GM18507 (cell line): ENCODE measurements at regions not wholly inside any gene's neighbourhood (a gene's known extent, or its start where the extent isn't known, plus 50 kb on each side); places are given as distances from the start of the nearest gene placed in this dataset.

Experiments used
- DNase-seq: peaks from one replicate; pipeline ENCODE4 v3.0.0; 2011; ENCODE audit warnings: low read depth; ENCODE audit not compliant: insufficient read length; ENCODE audit errors: extremely low spot score
- FAIRE-seq: peaks from 2 replicates; lab custom pipeline; 2011; peaks lifted over from hg19 to GRCh38; lab: Jason Lieb, UNC

- no peak for DNase-seq
- no peak for FAIRE-seq
These were observed 415.5 kb upstream of the FAT1 start for GRCh38 chr4:187139141-187139540.

- DNase-seq, result no peak
- no peak for FAIRE-seq
These were observed 417.4 kb upstream of the FAT1 start for GRCh38 chr4:187141101-187141500.

DNA sequence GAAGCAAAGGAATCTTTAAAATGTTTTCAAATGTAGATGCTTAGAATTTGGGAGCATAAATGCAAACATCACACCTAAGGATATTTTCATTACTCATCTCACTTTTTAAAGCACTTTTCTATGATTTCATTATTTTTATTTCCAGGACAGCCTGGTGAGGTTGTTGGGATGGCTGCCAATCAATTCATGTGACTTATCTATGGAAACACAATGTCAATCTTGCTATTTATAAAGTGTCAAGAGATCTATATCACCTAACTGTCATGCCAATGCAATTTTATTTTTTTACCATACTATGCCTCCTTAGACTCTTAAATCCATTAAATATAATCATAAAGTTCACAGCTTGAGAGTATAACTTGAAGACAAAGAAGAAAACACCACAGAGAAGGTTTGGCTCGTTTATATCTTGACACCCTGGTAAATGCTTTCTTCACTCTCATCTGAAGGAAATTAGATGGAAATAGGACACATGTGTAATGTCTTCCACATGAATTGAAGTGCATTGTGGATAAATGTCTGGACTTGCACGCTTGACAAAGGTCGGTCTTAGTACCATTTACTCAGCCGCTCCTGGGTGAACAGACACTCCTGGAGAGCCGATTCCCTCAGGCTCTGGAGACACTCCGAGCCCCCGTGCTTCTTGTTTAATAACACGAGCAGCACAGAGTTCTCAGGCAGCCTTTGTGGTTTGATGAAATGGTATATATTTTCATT is 425.7 kb upstream of the FAT1 start:
- DNase-seq, result no peak
- FAIRE-seq, result no peak

- FAIRE-seq, result no peak
- no peak for DNase-seq
These were observed 433.8 kb upstream of the FAT1 start for GRCh38 chr4:187157380-187157958.

DNA sequence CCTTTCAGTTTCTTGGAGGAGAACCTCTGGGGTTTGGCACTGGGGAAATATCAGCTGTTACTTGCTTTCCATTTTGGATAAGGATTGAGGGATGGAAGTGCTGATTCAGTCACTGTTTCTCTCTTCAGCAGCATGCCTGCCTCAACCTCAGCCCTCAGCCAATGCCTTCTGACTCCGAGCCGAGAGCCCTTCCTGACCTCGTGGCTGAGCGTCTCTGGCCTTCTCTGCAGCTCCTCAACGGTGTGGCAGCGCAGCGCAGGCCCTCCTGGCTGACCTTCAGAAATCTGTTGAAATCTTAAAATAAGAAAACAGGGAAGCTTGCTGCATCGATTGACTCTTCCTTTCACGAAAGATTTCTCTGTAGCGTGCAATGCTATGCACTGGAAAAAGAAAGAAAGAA is 434.3 kb upstream of the FAT1 start:
- FAIRE-seq, result no peak
- DNase-seq, result no peak

DNA sequence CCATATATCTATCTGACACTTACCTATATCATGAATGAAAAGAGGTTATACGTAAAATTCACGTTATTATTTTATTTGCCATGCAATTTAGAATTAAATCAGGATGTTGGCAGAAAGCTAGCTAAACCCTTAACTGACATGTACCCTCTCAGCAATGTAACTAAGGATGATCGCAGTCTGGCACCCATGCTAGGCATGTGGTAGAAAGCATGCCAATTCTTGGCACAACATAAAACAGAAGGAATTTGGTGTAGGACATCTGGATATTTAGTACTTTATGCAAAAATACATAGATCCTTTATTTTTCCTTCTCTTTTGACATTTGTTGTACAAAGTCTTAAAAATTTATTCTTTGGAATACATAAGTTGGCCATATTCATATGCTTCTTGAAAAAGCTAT is 436.8 kb upstream of the FAT1 start:
- no peak for DNase-seq
- FAIRE-seq, result no peak

DNA sequence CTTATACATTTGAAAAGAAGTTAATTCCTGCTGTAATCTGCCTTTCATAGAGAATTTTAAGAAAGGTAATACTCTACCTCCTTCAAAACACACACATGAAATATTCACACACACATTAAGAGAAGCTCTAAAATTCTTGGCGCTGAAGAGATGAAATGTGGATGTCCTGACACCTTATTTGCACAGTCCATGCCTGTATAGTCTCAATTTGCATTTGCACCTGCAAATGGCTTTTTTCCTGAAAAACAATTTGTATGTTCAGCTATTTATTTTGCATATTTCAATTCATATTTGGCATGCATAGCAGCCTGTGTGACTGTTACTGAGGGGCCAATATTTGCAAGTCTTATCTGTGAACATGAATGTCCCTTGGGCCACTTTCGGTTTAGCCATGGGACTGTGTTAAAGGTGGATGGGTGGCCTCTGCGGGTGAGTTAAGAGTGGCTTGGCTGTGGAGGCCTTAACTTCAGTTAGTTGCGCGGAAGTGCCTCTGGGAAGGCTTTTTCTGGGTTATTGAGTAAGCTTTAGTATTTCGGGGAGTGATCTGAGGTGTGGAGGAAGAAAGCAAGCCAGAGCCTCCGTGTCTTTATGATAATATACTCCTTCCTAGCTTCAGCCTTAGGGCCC is 443.3 kb upstream of the FAT1 start:
- FAIRE-seq, result no peak
- DNase-seq, result no peak

DNA sequence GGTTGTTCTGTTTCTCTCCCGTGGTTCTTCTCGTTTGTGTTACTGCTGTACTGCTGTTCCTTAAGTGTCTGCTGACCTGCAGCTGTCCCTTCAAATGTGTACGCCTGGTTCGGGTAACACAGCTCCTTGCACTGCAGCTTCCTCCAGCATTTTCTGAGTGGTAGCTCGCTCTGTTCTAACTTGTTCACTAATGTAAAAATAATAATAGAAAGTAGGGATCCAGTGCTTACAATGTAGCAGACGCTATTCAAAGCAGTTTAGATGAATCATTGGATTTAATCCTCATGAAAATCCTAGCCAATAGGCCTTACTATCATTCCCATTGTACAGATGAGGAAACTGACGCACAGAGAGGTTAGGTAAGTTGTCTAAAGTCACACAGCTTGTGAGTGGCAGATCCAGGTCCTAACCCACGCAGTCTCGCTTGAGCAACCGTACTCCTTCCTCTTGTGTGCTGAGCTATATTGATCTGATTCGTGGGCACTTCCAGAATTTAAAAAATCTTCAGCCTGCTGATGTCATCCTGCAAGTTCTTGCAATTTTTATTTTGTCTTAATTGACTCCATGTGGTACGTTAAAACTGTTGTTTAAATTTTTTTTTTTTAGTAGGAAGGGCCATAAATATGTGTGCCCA is 448.2 kb upstream of the FAT1 start:
- DNase-seq, result no peak
- no peak for FAIRE-seq

DNA sequence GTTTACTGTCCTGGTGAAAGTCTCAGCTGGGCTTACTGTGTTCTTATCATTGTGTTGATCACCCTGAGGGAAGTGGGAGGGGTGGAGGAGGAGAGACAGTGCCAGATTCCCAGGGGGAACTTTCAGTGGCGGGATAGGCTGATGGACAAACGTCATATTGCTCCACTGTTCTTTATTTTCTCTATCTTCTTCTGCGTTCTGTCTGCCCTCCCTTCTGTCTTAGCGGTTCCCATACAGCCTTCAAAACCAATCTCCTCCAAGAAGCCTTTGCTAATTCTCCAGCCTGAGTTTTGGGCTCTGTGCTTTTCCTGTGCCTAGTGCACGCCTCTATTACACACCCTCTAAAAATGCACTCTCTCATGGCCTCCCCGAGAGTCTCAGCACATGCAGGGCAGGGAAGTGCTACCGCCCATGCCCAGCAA is 448.7 kb upstream of the FAT1 start:
- DNase-seq, result no peak

GRCh38 chr4:187174749-187175148 is 451.1 kb upstream of the FAT1 start:
- FAIRE-seq (no peak), DNase-seq (no peak)

More for the DNA sequence above, 448.7 kb upstream of the FAT1 start:
- FAIRE-seq, result no peak

GRCh38 chr4:187175197-187175596 is 451.5 kb upstream of the FAT1 start:
- FAIRE-seq (no peak), DNase-seq (no peak)

- FAIRE-seq (no peak), DNase-seq (no peak)
These were observed 452.7 kb upstream of the FAT1 start for GRCh38 chr4:187176261-187176910.

GRCh38 chr4:187178084-187178483 is 454.4 kb upstream of the FAT1 start:
- no peak for DNase-seq
- no peak for FAIRE-seq

DNA sequence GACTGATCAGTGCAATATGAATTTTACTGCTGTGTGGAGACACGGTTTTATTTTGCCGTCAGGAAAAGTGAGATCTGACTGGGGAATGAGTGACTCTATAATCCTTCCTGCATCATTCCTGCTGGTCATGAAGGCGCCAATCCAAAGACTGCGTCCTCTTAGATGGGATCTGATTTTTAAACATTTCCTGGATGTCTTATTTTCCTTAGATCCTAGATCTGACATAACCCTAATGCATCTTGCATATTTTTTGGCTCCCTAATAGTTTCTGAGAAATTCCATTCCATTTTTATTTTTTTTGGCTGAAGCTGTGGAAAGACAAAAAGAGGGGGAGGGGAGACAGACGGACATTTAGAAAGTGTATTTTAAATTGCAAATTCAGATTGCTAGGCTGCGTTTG is 454.9 kb upstream of the FAT1 start:
- DNase-seq (no peak), FAIRE-seq (no peak)

GRCh38 chr4:187179086-187180058 is 455.7 kb upstream of the FAT1 start:
- DNase-seq (no peak), FAIRE-seq (no peak)

DNA sequence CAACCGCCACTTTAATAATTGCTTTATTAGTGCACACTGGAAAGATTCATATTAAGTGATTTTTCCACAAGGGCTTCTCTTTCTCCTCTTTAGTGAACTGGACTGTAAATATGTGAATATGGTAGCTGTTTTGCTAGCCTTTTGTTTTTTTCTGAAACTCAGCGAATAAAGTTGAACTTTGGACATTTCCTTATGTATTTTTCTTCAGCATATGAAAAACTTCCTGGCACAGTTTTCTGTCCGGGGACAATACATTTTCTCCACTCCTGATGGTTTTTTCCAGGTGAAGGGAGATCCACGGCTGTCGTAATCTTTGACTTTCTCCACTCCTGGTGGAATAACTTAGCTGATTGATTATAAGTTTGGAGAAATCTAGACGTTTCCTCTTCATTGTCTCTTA is 457.4 kb upstream of the FAT1 start:
- DNase-seq (no peak), FAIRE-seq (no peak)

DNA sequence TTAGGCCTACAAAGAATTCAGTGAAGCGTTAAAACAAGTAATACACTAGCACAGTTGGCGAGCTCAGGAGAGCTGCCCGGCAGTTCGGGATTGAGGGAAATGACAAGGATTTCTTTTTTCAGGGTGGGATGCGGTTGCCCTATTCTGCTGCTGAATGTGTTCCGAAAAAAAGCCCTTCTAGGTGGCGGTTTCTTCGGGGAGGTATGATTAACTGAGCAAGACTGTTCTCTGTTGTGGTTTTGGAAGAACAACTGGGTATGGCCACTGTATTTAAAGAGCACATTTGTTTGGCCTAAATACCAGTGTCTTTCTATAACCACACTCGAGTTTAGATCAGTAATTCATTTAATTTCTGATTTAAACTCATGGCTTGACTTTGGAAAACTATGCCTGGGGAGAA is 459.7 kb upstream of the FAT1 start:
- no peak for DNase-seq
- no peak for FAIRE-seq

GRCh38 chr4:187183826-187184225 is 460.2 kb upstream of the FAT1 start:
- FAIRE-seq, result no peak
- no peak for DNase-seq

- DNase-seq (no peak), FAIRE-seq (no peak)
These were observed 460.9 kb upstream of the FAT1 start for GRCh38 chr4:187184508-187184907.
